Keratinocyte (primary cell): ENCODE measurements at regions not wholly inside any gene's neighbourhood (a gene's known extent, or its start where the extent isn't known, plus 50 kb on each side); places are given as distances from the start of the nearest gene placed in this dataset.

ENCODE experiments used
- DNase-seq: peaks from one replicate; pipeline ENCODE4 v3.0.0-alpha.2; 2011; ENCODE audit warnings: low read depth, missing footprints, low spot score
- FAIRE-seq: peaks from 2 replicates; lab custom pipeline; 2011; peaks lifted over from hg19 to GRCh38; lab: Jason Lieb, UNC
- H2AFZ ChIP-seq: 2 replicates; pipeline ENCODE4 v1.6.0; 2012; ENCODE audit warnings: low read length, control low read depth, inconsistent platforms; ENCODE audit not compliant: control insufficient read depth
- H3K27ac ChIP-seq: 2 replicates; pipeline ENCODE4 v1.5.1; 2011; ENCODE audit warnings: low read length; ENCODE audit not compliant: control insufficient read depth, insufficient read depth
- H3K27me3 ChIP-seq: 3 replicates; pipeline ENCODE4 v1.6.0; 2011; ENCODE audit warnings: low read length; ENCODE audit not compliant: control insufficient read depth, insufficient read depth; ENCODE audit errors: extremely low read depth
- H3K36me3 ChIP-seq, 2 experiments: 2 replicates in 1 of 2; 3 replicates in 1 of 2; pipeline ENCODE4 v1.5.1; 2011; ENCODE audit warnings: low read length in 2 of 2, mild to moderate bottlenecking in 1 of 2; ENCODE audit not compliant: control insufficient read depth in 2 of 2, insufficient read depth in 2 of 2; ENCODE audit errors: extremely low read depth in 1 of 2
- H3K4me1 ChIP-seq: 3 replicates; pipeline ENCODE4 v1.5.1; 2011; ENCODE audit warnings: low read length; ENCODE audit not compliant: control insufficient read depth, insufficient read depth; ENCODE audit errors: extremely low read depth
- H3K4me2 ChIP-seq: 3 replicates; pipeline ENCODE4 v1.6.0; 2011; ENCODE audit warnings: low read depth, low read length; ENCODE audit not compliant: control insufficient read depth, insufficient read depth; ENCODE audit errors: extremely low read depth
- H3K4me3 ChIP-seq, 3 experiments: fragments of 200-600 bp in 1 of 3; sonication (generic) in 1 of 3; 2 replicates in 2 of 3; 3 replicates in 1 of 3; pipeline ENCODE4 v1.5.1; 2011 to 2016; ENCODE audit warnings: low read length in 3 of 3, mild to moderate bottlenecking in 3 of 3, control low read depth in 2 of 3, inconsistent platforms in 1 of 3, low read depth in 1 of 3, mixed read lengths in 1 of 3, mixed run types in 1 of 3, moderate library complexity in 1 of 3; ENCODE audit not compliant: control insufficient read depth in 2 of 3, insufficient read depth in 2 of 3; ENCODE audit errors: extremely low read depth in 1 of 3
- H3K79me2 ChIP-seq: 2 replicates; pipeline ENCODE4 v1.6.0; 2012; ENCODE audit warnings: low read length; ENCODE audit not compliant: control insufficient read depth, insufficient read depth
- H3K9ac ChIP-seq: 3 replicates; pipeline ENCODE4 v1.6.0; 2011; ENCODE audit warnings: low read length; ENCODE audit not compliant: control insufficient read depth, insufficient read depth; ENCODE audit errors: extremely low read depth
- H3K9me1 ChIP-seq: 3 replicates; pipeline ENCODE4 v1.6.0; 2011; ENCODE audit warnings: low read length; ENCODE audit not compliant: control insufficient read depth, insufficient read depth; ENCODE audit errors: extremely low read depth
- H3K9me3 ChIP-seq: 2 replicates; pipeline ENCODE4 v1.5.1; 2012; ENCODE audit warnings: low read depth, low read length; ENCODE audit not compliant: control insufficient read depth
- H4K20me1 ChIP-seq: 3 replicates; pipeline ENCODE4 v1.6.0; 2011; ENCODE audit warnings: low read length; ENCODE audit not compliant: control insufficient read depth, insufficient read depth; ENCODE audit errors: extremely low read depth
- CTCF ChIP-seq, 3 experiments: IDR thresholded peaks in 1 of 3; conservative IDR thresholded peaks in 1 of 3; optimal IDR thresholded peaks in 1 of 3; 2 replicates in 2 of 3; 3 replicates in 1 of 3; pipeline versions ENCODE3 to v1.5.1; 2011; ENCODE audit warnings: low read length in 3 of 3, mild to moderate bottlenecking in 3 of 3, moderate library complexity in 2 of 3, control low read depth in 1 of 3, inconsistent platforms in 1 of 3; ENCODE audit not compliant: insufficient read depth in 2 of 3; ENCODE audit errors: extremely low read depth in 1 of 3
- EZH2 ChIP-seq: IDR thresholded peaks from one replicate; pipeline ENCODE4 v1.6.1; 2012; ENCODE audit warnings: inconsistent platforms, mild to moderate bottlenecking, low read length, moderate library complexity
- dilution Hi-C: fragments of 300-500 bp; cut with MboI; formaldehyde crosslinking; loops from one replicate; pipeline ENCODE4 v1.7.0; 2020; ENCODE audit warnings: low sequenced_read_pairs; ENCODE audit not compliant: extremely low pct_ligation_motif_present

GRCh38 chr3:127100459-127101410, 92.2 kb upstream of the PRR23E start:
- no peak overlapping the region for H3K4me3 ChIP-seq
- H3K27me3 ChIP-seq: peaks cover 13% of the 10 kb centered on the region
- FAIRE-seq (no peak), DNase-seq (no peak)
- no peaks in the 10 kb centered on the region for H3K79me2 ChIP-seq
- H4K20me1 ChIP-seq: no peaks in the 10 kb centered on the region
- no peaks in the 10 kb centered on the region for H3K9me3 ChIP-seq
- no peaks in the 10 kb centered on the region for H3K9me1 ChIP-seq
- H2AFZ ChIP-seq: no peak overlapping the region
- dilution Hi-C loops: no loop called here
- H3K9ac ChIP-seq: no peak overlapping the region
- H3K36me3 ChIP-seq: no peaks in the 10 kb centered on the region
- H3K4me2 ChIP-seq: no peak overlapping the region
- H3K4me1 ChIP-seq: no peaks in the 10 kb centered on the region
- TF ChIP-seq EZH2 (no peak), CTCF (optimal IDR thresholded peaks at IDR 0.05 in 1 of 3, IDR thresholded peaks at IDR 0.05 in 1 of 3, conservative IDR thresholded peaks at IDR 0.05 in 1 of 3; ENCODE audit: extremely low read depth in 1 of 3, insufficient read depth in 2 of 3, low read length in 3 of 3) (no peak)
- no peak overlapping the region for H3K27ac ChIP-seq

GRCh38 chr3:127101411-127102187, 91.3 kb upstream of the PRR23E start:
- DNase-seq (no peak), FAIRE-seq (no peak)
- Histone ChIP-seq H4K20me1 (no peaks in the 10 kb centered on the region), H3K79me2 (no peaks in the 10 kb centered on the region), H2AFZ (no peak overlapping the region), H3K4me1 (no peaks in the 10 kb centered on the region), H3K9me3 (no peaks in the 10 kb centered on the region), H3K9ac (no peak overlapping the region), H3K4me3 (no peak overlapping the region), H3K9me1 (no peaks in the 10 kb centered on the region), H3K36me3 (no peaks in the 10 kb centered on the region), H3K27me3 (peaks cover 13% of the 10 kb centered on the region), H3K27ac (no peak overlapping the region), H3K4me2 (no peak overlapping the region)
- TF ChIP-seq CTCF (optimal IDR thresholded peaks at IDR 0.05 in 1 of 3, IDR thresholded peaks at IDR 0.05 in 1 of 3, conservative IDR thresholded peaks at IDR 0.05 in 1 of 3; ENCODE audit: extremely low read depth in 1 of 3, insufficient read depth in 2 of 3, low read length in 3 of 3) (no peak), EZH2 (no peak)
- dilution Hi-C loops: no loop called here
